ENCODE measurements at regions not wholly inside any gene's neighbourhood (a gene's known extent, or its start where the extent isn't known, plus 50 kb on each side); places are given as distances from the start of the nearest gene placed in this dataset.

GRCh38 chr18:71505526-71505925, 1038.6 kb downstream of the CBLN2 start:
- DNase-seq (ENCODE audit: low read depth) = no peak

DNA sequence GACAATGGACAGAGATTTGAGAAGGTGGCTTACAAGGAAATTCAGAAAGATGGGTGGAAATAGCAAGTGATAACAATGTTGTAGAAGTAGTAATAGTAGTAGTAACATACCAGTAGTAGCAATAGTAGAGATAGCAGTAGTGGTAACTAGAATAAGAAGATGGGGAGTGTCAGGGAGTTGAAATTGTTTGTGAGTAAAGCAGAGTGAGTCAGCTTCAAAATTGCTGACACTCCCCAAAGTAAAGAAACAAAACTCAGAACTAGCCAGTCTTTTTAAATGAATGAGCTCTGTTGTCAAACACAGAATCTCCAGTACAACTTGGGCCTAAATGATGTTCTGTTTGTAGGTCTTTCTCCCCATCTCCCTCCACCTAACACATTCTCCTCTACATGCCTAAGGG, 1040.9 kb downstream of the CBLN2 start:
- DNase-seq (ENCODE audit: low read depth) = no peak

GRCh38 chr18:71485611-71486010, 1058.5 kb downstream of the CBLN2 start:
- DNase-seq (ENCODE audit: low read depth) = no peak

DNA sequence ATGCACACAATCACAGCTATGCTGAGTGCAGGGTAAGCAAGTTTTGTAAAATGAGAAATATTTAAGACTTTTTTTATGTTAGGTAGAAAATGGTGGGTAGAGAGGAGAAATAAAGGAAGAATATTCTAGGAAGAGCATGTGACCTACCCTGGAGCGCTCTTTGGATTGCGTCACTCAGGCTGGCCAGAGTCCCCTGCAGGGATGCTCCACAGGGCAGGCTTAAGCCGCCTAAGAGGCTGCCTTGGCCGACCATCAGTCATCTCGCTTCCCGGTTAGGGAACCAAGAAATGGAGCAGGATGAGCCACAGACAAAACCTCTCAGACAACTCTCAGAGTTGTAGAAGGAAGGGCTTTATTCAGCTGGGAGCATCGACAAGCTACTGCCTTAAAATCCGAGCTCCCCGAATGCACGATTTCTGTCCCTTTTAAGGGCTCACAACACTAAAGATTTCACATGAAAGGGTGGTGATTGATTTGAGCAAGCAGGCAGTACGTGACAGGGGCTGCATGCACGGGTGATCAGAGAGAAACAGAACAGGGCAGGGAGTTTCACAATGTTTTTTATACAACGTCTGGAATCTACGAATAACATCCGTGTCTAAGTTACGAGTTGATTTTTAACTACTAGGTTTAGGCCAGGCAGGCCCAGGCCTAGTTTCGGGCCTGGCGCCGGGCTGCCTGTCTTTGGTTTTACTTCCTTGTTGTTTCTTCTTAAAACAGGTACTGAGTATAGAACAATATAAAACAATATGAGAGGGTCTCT, 1072.0 kb downstream of the CBLN2 start:
- no peak for DNase-seq (ENCODE audit: low read depth)

DNA sequence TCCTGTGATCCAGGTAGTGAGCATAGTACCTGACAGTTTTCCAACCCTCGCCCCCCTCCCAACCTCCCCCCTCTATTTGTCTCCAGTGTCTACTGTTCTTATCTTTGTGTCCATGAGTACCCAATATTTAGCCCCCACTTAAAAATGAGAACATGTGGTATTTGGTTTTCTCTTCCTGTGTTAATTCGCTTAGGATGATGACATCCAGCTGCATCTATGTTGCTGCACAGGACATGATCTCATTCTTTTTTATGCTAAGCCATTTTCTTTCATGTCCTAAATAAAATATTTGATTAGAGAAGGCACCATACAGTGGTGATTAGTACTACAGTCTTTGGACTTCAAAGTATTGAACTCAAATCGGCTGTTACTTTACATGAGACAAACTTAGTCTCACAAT, 1087.9 kb downstream of the CBLN2 start:
- DNase-seq (ENCODE audit: low read depth) = no peak

- no peak for DNase-seq (ENCODE audit: low read depth)
Measured at GRCh38 chr18:71450257-71450656, 1093.9 kb downstream of the CBLN2 start.

DNA sequence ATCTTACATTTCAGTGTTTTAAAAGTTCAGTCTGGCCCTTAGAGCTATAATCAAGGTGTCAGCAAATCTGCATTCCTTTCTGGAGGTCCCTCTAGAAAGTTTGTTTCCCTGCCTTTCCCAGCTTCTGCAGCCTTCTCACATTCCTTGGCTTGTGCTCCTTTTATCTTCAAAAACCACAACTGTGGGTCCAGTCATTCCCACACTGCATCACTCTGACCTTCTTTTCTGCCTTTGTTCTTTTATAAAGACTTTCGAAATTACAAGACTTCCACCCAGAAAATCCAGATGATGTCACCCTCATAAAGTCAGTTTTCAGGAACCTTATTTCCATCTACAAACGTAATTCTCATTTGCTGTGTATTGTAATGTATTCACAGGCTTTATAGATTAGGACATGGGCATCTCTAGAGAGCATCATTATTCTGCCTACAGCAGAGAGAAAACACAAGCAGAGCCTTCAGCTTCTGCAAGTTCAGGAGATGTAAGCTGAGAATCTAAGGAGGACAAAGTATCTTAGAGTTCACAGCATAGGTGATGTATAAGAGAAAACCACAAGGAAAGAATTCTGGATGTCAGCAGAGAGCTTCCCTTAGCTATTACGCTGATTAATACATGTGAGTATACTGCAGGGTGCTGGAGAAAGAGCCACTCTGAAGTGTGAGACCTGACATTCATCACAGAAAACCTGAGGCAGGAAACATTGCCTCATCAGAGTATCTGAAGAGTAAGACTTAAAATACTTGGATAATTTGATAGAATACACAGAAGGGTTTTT, 1100.2 kb downstream of the CBLN2 start:
- DNase-seq (ENCODE audit: low read depth) = no peak

GRCh38 chr18:71442731-71443141, 1101.4 kb downstream of the CBLN2 start:
- DNase-seq (ENCODE audit: low read depth) = no peak

- no peak for DNase-seq (ENCODE audit: low read depth)
Measured at GRCh38 chr18:71441156-71441555, 1103.0 kb downstream of the CBLN2 start.

GRCh38 chr18:71437511-71437910, 1106.6 kb downstream of the CBLN2 start:
- DNase-seq (ENCODE audit: low read depth) = no peak

GRCh38 chr18:71433373-71433772, 1110.8 kb downstream of the CBLN2 start:
- no peak for DNase-seq (ENCODE audit: low read depth)

- DNase-seq (ENCODE audit: low read depth) = no peak
Measured at GRCh38 chr18:71431689-71432088, 1112.5 kb downstream of the CBLN2 start.

DNA sequence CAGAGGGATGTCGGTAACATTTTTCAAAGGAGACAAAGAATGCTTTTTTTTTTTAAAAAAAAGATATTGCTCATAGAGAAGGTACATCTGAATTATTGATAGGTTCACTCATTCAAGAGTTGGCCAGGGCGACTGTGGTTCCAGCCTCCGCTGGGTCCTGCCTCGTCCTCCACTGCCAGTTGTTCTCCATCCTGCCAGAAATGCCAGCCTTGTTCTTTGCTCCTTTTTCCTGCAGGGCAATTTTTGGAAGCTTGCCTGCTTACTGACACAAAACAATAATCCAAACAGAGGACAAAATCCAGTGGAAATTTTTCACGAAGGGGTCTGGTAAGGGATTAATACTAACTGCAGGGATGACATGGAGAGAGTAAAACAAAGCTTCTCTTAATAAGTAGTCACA, 1113.0 kb downstream of the CBLN2 start:
- no peak for DNase-seq (ENCODE audit: low read depth)

DNA sequence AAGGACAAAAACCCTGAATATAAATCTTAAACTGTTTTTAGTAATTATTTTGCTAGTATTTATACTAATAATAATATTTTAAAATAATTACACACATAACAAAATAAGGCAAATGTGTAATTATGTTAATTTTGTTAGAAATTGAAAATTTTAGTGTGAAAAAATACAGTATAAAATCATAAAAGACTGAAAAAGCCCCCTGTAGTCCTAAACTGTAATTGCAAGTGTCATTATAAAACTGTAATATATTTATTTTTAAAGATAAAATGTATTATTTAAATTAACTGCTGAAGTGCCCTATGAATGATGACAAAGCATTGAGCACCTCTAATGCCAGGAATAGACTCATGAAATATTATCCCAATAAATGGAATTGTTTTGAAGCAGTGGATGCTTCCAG, 1117.7 kb downstream of the CBLN2 start:
- DNase-seq (ENCODE audit: low read depth) = no peak

GRCh38 chr18:71405169-71405809, 1116.4 kb downstream of the SOCS6 start:
- DNase-seq (ENCODE audit: low read depth) = no peak

DNA sequence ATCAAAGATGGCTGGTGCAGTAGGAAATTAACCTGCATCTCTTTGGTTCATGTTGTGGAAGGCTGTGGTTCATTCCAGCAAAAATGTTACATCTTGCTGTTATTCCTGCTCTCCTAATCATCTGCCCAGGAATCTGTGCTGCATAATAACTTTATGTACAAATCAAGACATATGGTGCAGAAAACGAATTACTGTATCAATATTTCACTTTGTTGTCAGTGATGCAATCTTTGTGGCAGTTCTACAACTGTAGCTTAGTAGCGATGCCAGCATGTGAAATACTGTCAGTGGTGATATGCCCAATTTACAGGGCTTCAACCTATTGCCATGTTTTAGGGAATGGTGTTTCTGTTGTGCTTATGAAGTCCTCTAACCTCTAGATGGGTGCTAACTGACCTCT, 1114.7 kb downstream of the SOCS6 start:
- DNase-seq (ENCODE audit: low read depth) = no peak

DNA sequence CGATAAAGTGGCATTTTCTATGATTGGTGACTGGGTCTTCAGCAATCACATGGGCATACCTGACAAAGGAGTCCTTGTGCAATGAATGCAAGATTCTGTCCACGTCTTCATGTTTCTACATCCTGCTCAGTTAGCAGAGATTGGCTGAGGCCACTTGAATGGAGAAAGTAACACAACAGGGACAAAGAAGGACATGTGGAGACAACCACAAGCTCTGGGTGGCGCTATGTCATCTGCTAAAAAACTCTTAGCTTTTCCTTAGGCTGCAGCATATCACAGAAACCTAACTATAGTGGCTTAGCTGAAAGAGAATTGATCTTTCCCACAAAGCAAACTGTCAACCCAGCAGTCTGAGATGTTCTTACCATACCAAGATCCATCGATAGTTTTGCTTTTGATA, 1109.7 kb downstream of the SOCS6 start:
- DNase-seq (ENCODE audit: low read depth) = no peak

GRCh38 chr18:71388148-71388547, 1099.3 kb downstream of the SOCS6 start:
- no peak for DNase-seq (ENCODE audit: low read depth)

GRCh38 chr18:71374294-71375000, 1085.6 kb downstream of the SOCS6 start:
- no peak for DNase-seq (ENCODE audit: low read depth)

- no peak for DNase-seq (ENCODE audit: low read depth)
Measured at GRCh38 chr18:71371951-71372605, 1083.2 kb downstream of the SOCS6 start.

DNA sequence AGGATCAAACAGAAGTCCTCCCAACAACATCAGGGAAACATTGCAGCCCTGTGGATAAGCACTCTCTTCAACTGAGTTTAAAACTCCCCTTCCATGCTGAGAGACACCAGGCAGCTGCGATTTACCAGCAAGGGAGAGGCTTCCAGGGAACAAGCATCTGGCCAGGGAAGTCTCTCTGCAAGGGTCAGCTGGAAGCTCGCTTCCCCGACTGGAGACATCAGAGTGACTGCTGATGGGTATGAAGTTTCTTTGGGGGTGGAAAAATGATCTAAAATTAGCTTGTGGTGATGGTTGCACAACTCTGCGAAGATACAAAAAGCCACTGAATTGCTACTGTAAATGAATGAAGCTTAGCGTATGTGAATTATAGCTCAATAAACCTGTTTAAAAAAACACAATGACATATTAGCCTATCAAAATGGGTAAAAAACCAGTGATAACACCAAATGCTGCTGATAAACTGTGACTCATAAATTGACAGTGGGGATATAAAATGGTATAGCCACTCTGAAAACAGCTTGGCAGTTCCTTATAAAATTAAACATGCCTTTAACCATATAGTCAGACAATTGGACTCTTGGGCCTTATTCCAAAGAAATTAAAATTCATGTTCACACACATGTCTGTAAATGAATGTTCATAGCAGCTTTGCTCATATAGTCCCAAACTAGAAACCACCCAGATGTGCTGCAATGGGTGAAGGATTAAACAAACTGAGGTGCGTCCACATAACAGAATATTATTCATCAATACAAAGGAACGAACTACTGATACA, 1082.0 kb downstream of the SOCS6 start:
- no peak for DNase-seq (ENCODE audit: low read depth)
